SU-DHL-6 (cell line): ENCODE measurements at regions not wholly inside any gene's neighbourhood (a gene's known extent, or its start where the extent isn't known, plus 50 kb on each side); places are given as distances from the start of the nearest gene placed in this dataset.

Experiments used
- H2AFZ ChIP-seq: fragments of 200-600 bp; sonication (generic); 2 replicates; pipeline ENCODE4 v1.6.1; 2014; ENCODE audit warnings: low read depth, mild to moderate bottlenecking, moderate library complexity, mixed read lengths, antibody characterized with exemption, low read length; ENCODE audit not compliant: severe bottlenecking
- H3F3A ChIP-seq: fragments of 200-600 bp; shearing (Covaris generic); 2 replicates; pipeline ENCODE4 v1.6.0; 2016; ENCODE audit warnings: antibody characterized with exemption, mild to moderate bottlenecking; ENCODE audit not compliant: insufficient read depth
- H3K27ac ChIP-seq: fragments of 200-600 bp; sonication (generic); 2 replicates; pipeline ENCODE4 v1.5.1; 2016; ENCODE audit warnings: low read depth, mild to moderate bottlenecking, low read length, moderate library complexity, mixed read lengths
- H3K27me3 ChIP-seq: fragments of 200-600 bp; sonication (generic), shearing (Covaris generic); 2 replicates; pipeline ENCODE4 v1.6.0; 2014; ENCODE audit warnings: mild to moderate bottlenecking, low read length
- H3K36me3 ChIP-seq: fragments of 200-600 bp; sonication (generic); 2 replicates; pipeline ENCODE4 v1.6.1; 2014; ENCODE audit warnings: mild to moderate bottlenecking, low read length, mixed read lengths
- H3K4me2 ChIP-seq: fragments of 300-600, 200-600 bp; shearing (Covaris generic), sonication (generic); 2 replicates; pipeline ENCODE4 v1.6.0; 2014; ENCODE audit warnings: low read length, low read depth, mild to moderate bottlenecking; ENCODE audit not compliant: poor library complexity, severe bottlenecking
- H3K4me3 ChIP-seq: fragments of 200-600 bp; sonication (generic); 2 replicates; pipeline ENCODE4 v1.5.1; 2014; ENCODE audit warnings: antibody characterized with exemption, low read length, mild to moderate bottlenecking, mixed read lengths; ENCODE audit not compliant: insufficient read depth, poor library complexity, severe bottlenecking
- H3K79me2 ChIP-seq: fragments of 200-600 bp; sonication (generic); 2 replicates; pipeline ENCODE4 v1.6.1; 2014; ENCODE audit warnings: mild to moderate bottlenecking, low read length, moderate library complexity; ENCODE audit not compliant: insufficient read depth
- H3K9ac ChIP-seq: fragments of 200-600 bp; sonication (generic); 2 replicates; pipeline ENCODE4 v1.7.0; 2014; ENCODE audit warnings: mild to moderate bottlenecking, low read length
- H3K9me2 ChIP-seq: fragments of 200-600 bp; sonication (generic); replicated peaks from 2 replicates; pipeline ENCODE4 v1.6.1; 2014; ENCODE audit warnings: low read length; ENCODE audit not compliant: insufficient read depth
- H3K9me3 ChIP-seq: fragments of 200-600 bp; sonication (generic); 2 replicates; pipeline ENCODE4 v1.6.1; 2014; ENCODE audit warnings: low read length, mixed read lengths; ENCODE audit not compliant: insufficient read depth
- H4K20me1 ChIP-seq: fragments of 200-600 bp; sonication (generic); 2 replicates; pipeline ENCODE4 v1.6.1; 2014; ENCODE audit warnings: low read depth, mild to moderate bottlenecking, antibody characterized with exemption, low read length, moderate library complexity, mixed read lengths
- CTCF ChIP-seq: fragments of 200-600 bp; sonication (generic); IDR thresholded peaks from one replicate; pipeline ENCODE4 v1.5.1; 2017; ENCODE audit warnings: antibody characterized with exemption, mild to moderate bottlenecking, low read length, moderate library complexity; ENCODE audit not compliant: insufficient read depth, poor library complexity, severe bottlenecking
- EZH2phosphoT487 ChIP-seq: fragments of 200-600 bp; sonication (generic), shearing (Covaris generic); conservative IDR thresholded peaks from 2 replicates; pipeline ENCODE4 v1.6.1; 2018; ENCODE audit warnings: mild to moderate bottlenecking, antibody characterized with exemption, low read length, moderate library complexity, mixed read lengths

GRCh38 chr2:151071382-151071781 is 190.3 kb downstream of the RBM43 start:
- no peaks in the 10 kb centered on the region for H3F3A ChIP-seq
- TF ChIP-seq EZH2phosphoT487 (no peak), CTCF (no peak)
- H2AFZ ChIP-seq: no peak overlapping the region

GRCh38 chr2:151070253-151070652 is 191.4 kb downstream of the RBM43 start:
- Histone ChIP-seq H3K9me3 (no peaks in the 10 kb centered on the region), H2AFZ (no peak overlapping the region), H4K20me1 (no peaks in the 10 kb centered on the region), H3K79me2 (no peaks in the 10 kb centered on the region), H3K27ac (no peak overlapping the region), H3K4me2 (no peak overlapping the region), H3K9me2 (no peaks in the 10 kb centered on the region), H3K27me3 (no peaks in the 10 kb centered on the region), H3F3A (no peaks in the 10 kb centered on the region), H3K36me3 (no peaks in the 10 kb centered on the region), H3K4me3 (no peak overlapping the region), H3K9ac (no peak overlapping the region)
- TF ChIP-seq EZH2phosphoT487 (no peak), CTCF (no peak)

More at GRCh38 chr2:151071382-151071781, 190.3 kb downstream of the RBM43 start:
- no peaks in the 10 kb centered on the region for H3K27me3 ChIP-seq
- H3K4me2 ChIP-seq: no peak overlapping the region
- H3K36me3 ChIP-seq: no peaks in the 10 kb centered on the region
- H4K20me1 ChIP-seq: no peaks in the 10 kb centered on the region
- H3K4me3 ChIP-seq: no peak overlapping the region
- H3K27ac ChIP-seq: no peak overlapping the region
- H3K9ac ChIP-seq: no peak overlapping the region
- no peaks in the 10 kb centered on the region for H3K79me2 ChIP-seq
- H3K9me3 ChIP-seq: no peaks in the 10 kb centered on the region
- no peaks in the 10 kb centered on the region for H3K9me2 ChIP-seq

- Histone ChIP-seq H3K4me2 (no peak overlapping the region), H3K9me2 (no peaks in the 10 kb centered on the region), H2AFZ (no peak overlapping the region), H3K4me3 (no peak overlapping the region), H4K20me1 (no peaks in the 10 kb centered on the region), H3K27me3 (no peaks in the 10 kb centered on the region), H3K36me3 (no peaks in the 10 kb centered on the region), H3K27ac (no peak overlapping the region), H3K9me3 (no peaks in the 10 kb centered on the region), H3K79me2 (no peaks in the 10 kb centered on the region), H3K9ac (no peak overlapping the region), H3F3A (no peaks in the 10 kb centered on the region)
- no peak for TF ChIP-seq CTCF
- TF ChIP-seq EZH2phosphoT487: no peak
Observed at GRCh38 chr2:151067658-151068369, 193.8 kb downstream of the RBM43 start.
